H1 (cell line): ENCODE measurements at regions not wholly inside any gene's neighbourhood (a gene's known extent, or its start where the extent isn't known, plus 50 kb on each side); places are given as distances from the start of the nearest gene placed in this dataset.

ENCODE experiments used
- CTCF ChIA-PET: fragments of 300-600 bp; sonication (Branson Sonifier 250); formaldehyde crosslinking; loops from one replicate; lab custom pipeline; 2021; ENCODE audit not compliant: partially characterized antibody; lab: Charles Lee
- POLR2A ChIA-PET: fragments of 300-600 bp; sonication (Branson Sonifier 250); formaldehyde crosslinking; loops from one replicate; lab custom pipeline; 2021; ENCODE audit warnings: inconsistent platforms; ENCODE audit not compliant: partially characterized antibody; lab: Charles Lee
- DNase-seq, 2 experiments: peaks; one replicate each; pipeline versions ENCODE4 v3.0.0 to v3.0.0-alpha.2; 2010 to 2022; ENCODE audit warnings: low spot score in 2 of 2, low read depth in 1 of 2, mixed read lengths in 1 of 2
- FAIRE-seq: peaks from 2 replicates; lab custom pipeline; 2011; peaks lifted over from hg19 to GRCh38; lab: Jason Lieb, UNC
- H2AFZ ChIP-seq: 2 replicates; pipeline ENCODE4 v1.8.1; 2012; ENCODE audit warnings: low read length, inconsistent platforms
- H2AK5ac ChIP-seq: 2 replicates; pipeline ENCODE4 v1.6.1; 2013; ENCODE audit warnings: low read depth, low read length
- H2BK120ac ChIP-seq: replicated peaks from 2 replicates; pipeline ENCODE3; 2013; ENCODE audit warnings: low read depth, low read length, inconsistent platforms
- H2BK12ac ChIP-seq: 2 replicates; pipeline ENCODE4 v1.6.1; 2013; ENCODE audit warnings: low read depth, low read length
- H2BK15ac ChIP-seq: 2 replicates; pipeline ENCODE4 v1.6.1; 2013; ENCODE audit warnings: low read length
- H2BK20ac ChIP-seq: 2 replicates; pipeline ENCODE4 v1.6.1; 2013; ENCODE audit warnings: low read length
- H2BK5ac ChIP-seq: 2 replicates; pipeline ENCODE4 v1.6.1; 2013; ENCODE audit warnings: low read depth, low read length
- H3K14ac ChIP-seq: 2 replicates; pipeline ENCODE4 v1.6.1; 2013; ENCODE audit warnings: inconsistent platforms; ENCODE audit not compliant: insufficient read length
- H3K18ac ChIP-seq: 2 replicates; pipeline ENCODE4 v1.6.1; 2013; ENCODE audit warnings: low read length; ENCODE audit errors: extremely low read depth
- H3K23ac ChIP-seq: 2 replicates; pipeline ENCODE4 v1.6.1; 2013; ENCODE audit warnings: inconsistent platforms; ENCODE audit not compliant: insufficient read length
- H3K23me2 ChIP-seq: 2 replicates; pipeline ENCODE4 v1.6.1; 2013; ENCODE audit warnings: low read depth, low read length
- H3K27ac ChIP-seq: 2 replicates; pipeline ENCODE4 v1.6.1; 2011; ENCODE audit warnings: low read depth, low read length, inconsistent platforms
- H3K27me3 ChIP-seq, 4 experiments: replicated peaks in 1 of 4; 1 replicate in 1 of 4; 2 replicates in 3 of 4; pipeline versions ENCODE4 v1.6.1 to v1.8.1; 2011 to 2013; ENCODE audit warnings: low read length in 3 of 4, mild to moderate bottlenecking in 3 of 4, inconsistent platforms in 2 of 4, mixed read lengths in 2 of 4, moderate library complexity in 1 of 4; ENCODE audit not compliant: control insufficient read depth in 3 of 4, insufficient read depth in 3 of 4; ENCODE audit errors: extremely low read depth in 1 of 4
- H3K36me3 ChIP-seq, 4 experiments: 2 replicates each; pipeline versions ENCODE4 v1.6.1 to v1.8.1; 2011 to 2013; ENCODE audit warnings: mild to moderate bottlenecking in 4 of 4, low read length in 3 of 4, moderate library complexity in 2 of 4, control low read depth in 1 of 4, inconsistent platforms in 1 of 4; ENCODE audit not compliant: insufficient read depth in 4 of 4, control insufficient read depth in 2 of 4
- H3K4ac ChIP-seq: replicated peaks from 2 replicates; pipeline ENCODE3; 2013; ENCODE audit warnings: low read length, low read depth, mixed read lengths, inconsistent platforms; ENCODE audit not compliant: insufficient read length
- H3K4me1 ChIP-seq, 4 experiments: replicated peaks in 1 of 4; 1 replicate in 1 of 4; 2 replicates in 3 of 4; pipeline versions ENCODE4 v1.6.1 to v1.8.1; 2011 to 2013; ENCODE audit warnings: low read length in 3 of 4, inconsistent platforms in 2 of 4, mixed read lengths in 1 of 4; ENCODE audit not compliant: insufficient read depth in 4 of 4, control insufficient read depth in 3 of 4
- H3K4me2 ChIP-seq, 2 experiments: 2 replicates each; pipeline versions ENCODE4 v1.6.1 to v1.8.1; 2011 to 2013; ENCODE audit warnings: low read depth in 2 of 2, low read length in 2 of 2, control low read depth in 1 of 2, inconsistent platforms in 1 of 2, mild to moderate bottlenecking in 1 of 2; ENCODE audit not compliant: insufficient read depth in 1 of 2
- H3K4me3 ChIP-seq, 4 experiments: fragments of 200-600, 300-600 bp in 1 of 4; sonication (generic), shearing (Covaris generic), sonication (Bioruptor Twin) in 1 of 4; 2 replicates each; pipeline versions ENCODE4 v1.5.1 to v1.8.1; 2011 to 2016; ENCODE audit warnings: low read length in 4 of 4, low read depth in 3 of 4, control low read depth in 2 of 4, inconsistent platforms in 2 of 4, mild to moderate bottlenecking in 2 of 4, mixed read lengths in 1 of 4, moderate library complexity in 1 of 4; ENCODE audit not compliant: insufficient read depth in 2 of 4; ENCODE audit errors: extremely low read depth in 1 of 4
- H3K56ac ChIP-seq: replicated peaks from 2 replicates; pipeline ENCODE3; 2013; ENCODE audit warnings: low read depth, mild to moderate bottlenecking, mixed read lengths, low read length, inconsistent platforms; ENCODE audit not compliant: insufficient read length
- H3K79me1 ChIP-seq: 2 replicates; pipeline ENCODE4 v1.6.1; 2013; ENCODE audit warnings: low read depth, low read length, control low read depth
- H3K79me2 ChIP-seq, 2 experiments: 2 replicates each; pipeline versions ENCODE4 v1.6.1 to v1.8.1; 2012 to 2013; ENCODE audit warnings: low read length in 2 of 2, mild to moderate bottlenecking in 2 of 2, inconsistent platforms in 1 of 2; ENCODE audit not compliant: insufficient read depth in 2 of 2, control insufficient read depth in 1 of 2
- H3K9ac ChIP-seq, 4 experiments: replicated peaks in 1 of 4; 1 replicate in 1 of 4; 2 replicates in 3 of 4; pipeline versions ENCODE4 v1.6.1 to v1.8.1; 2011 to 2013; ENCODE audit warnings: low read depth in 3 of 4, low read length in 3 of 4, control low read depth in 2 of 4, mild to moderate bottlenecking in 2 of 4, moderate library complexity in 2 of 4, inconsistent platforms in 1 of 4; ENCODE audit errors: extremely low read depth in 1 of 4
- H3K9me3 ChIP-seq, 2 experiments: 2 replicates each; pipeline versions ENCODE4 v1.6.1 to v1.8.1; 2012 to 2013; ENCODE audit warnings: mild to moderate bottlenecking in 2 of 2, moderate library complexity in 2 of 2, control low read depth in 1 of 2, inconsistent platforms in 1 of 2, low read depth in 1 of 2, low read length in 1 of 2, mixed read lengths in 1 of 2; ENCODE audit not compliant: insufficient read depth in 2 of 2
- H4K20me1 ChIP-seq, 2 experiments: replicated peaks in 1 of 2; 2 replicates each; pipeline versions ENCODE3 to v1.8.1; 2011 to 2013; ENCODE audit warnings: inconsistent platforms in 2 of 2, low read length in 2 of 2, mild to moderate bottlenecking in 1 of 2; ENCODE audit not compliant: insufficient read depth in 2 of 2, control insufficient read depth in 1 of 2
- H4K5ac ChIP-seq: 2 replicates; pipeline ENCODE4 v1.6.1; 2013; ENCODE audit warnings: low read length, low read depth, mixed read lengths, inconsistent platforms; ENCODE audit not compliant: insufficient read length
- H4K8ac ChIP-seq: 2 replicates; pipeline ENCODE4 v1.8.0; 2013; ENCODE audit warnings: mild to moderate bottlenecking, moderate library complexity, low read length, inconsistent platforms; ENCODE audit not compliant: insufficient read depth; ENCODE audit errors: extremely low read depth
- H4K91ac ChIP-seq: replicated peaks from 2 replicates; pipeline ENCODE3; 2013; ENCODE audit warnings: low read length, mixed read lengths, inconsistent platforms; ENCODE audit not compliant: insufficient read length
- ASH2L ChIP-seq: fragments of 200-600, 300-600 bp; sonication (generic); IDR thresholded peaks from one replicate; pipeline ENCODE4 v1.7.1; 2017; ENCODE audit warnings: low read length
- CEBPB ChIP-seq: IDR thresholded peaks from 2 replicates; pipeline ENCODE4 v1.6.1; 2012; ENCODE audit warnings: low read depth, low read length
- CREB1 ChIP-seq: IDR thresholded peaks from 2 replicates; pipeline ENCODE4 v1.6.1; 2012; ENCODE audit warnings: inconsistent platforms
- HDAC2 ChIP-seq, 2 experiments: fragments of 300-600 bp in 1 of 2; sonication (generic) in 1 of 2; IDR thresholded peaks; 2 replicates each; pipeline ENCODE4 v1.6.1; 2011 to 2012; ENCODE audit warnings: low read depth in 2 of 2, low read length in 2 of 2, mild to moderate bottlenecking in 2 of 2, moderate library complexity in 2 of 2, borderline replicate concordance in 1 of 2, inconsistent platforms in 1 of 2
- HDAC6 ChIP-seq: IDR thresholded peaks from one replicate; pipeline ENCODE4 v1.7.1; 2012; ENCODE audit warnings: low read depth, mild to moderate bottlenecking, inconsistent platforms, low read length, moderate library complexity
- POU5F1 ChIP-seq: IDR thresholded peaks from 2 replicates; pipeline ENCODE4 v1.6.1; 2011; ENCODE audit warnings: low read depth, mild to moderate bottlenecking, low read length, moderate library complexity
- SAP30 ChIP-seq: fragments of 300-600 bp; sonication (generic); IDR thresholded peaks from 2 replicates; pipeline ENCODE4 v1.7.1; 2012; ENCODE audit warnings: low read length, moderate library complexity, mild to moderate bottlenecking, inconsistent platforms; ENCODE audit not compliant: insufficient read depth, insufficient replicate concordance
- SIRT6 ChIP-seq: IDR thresholded peaks from one replicate; pipeline ENCODE4 v1.7.1; 2012; ENCODE audit warnings: low read length, inconsistent platforms
- SP1 ChIP-seq: IDR thresholded peaks from 2 replicates; pipeline ENCODE4 v1.6.1; 2011; ENCODE audit warnings: low read depth, low read length
- SP2 ChIP-seq: IDR thresholded peaks from 2 replicates; pipeline ENCODE4 v1.6.1; 2012; ENCODE audit warnings: mild to moderate bottlenecking, low read length, inconsistent platforms
- SP4 ChIP-seq: IDR thresholded peaks from 2 replicates; pipeline ENCODE4 v1.6.1; 2012; ENCODE audit warnings: low read length, inconsistent platforms
- TAF1 ChIP-seq: IDR thresholded peaks from 2 replicates; pipeline ENCODE4 v1.6.1; 2011; ENCODE audit warnings: mild to moderate bottlenecking, low read depth, low read length
- WGBS, 2 experiments: shearing (Covaris generic) in 1 of 2; methylation state at CpG; one replicate each; pipeline versions ENCODE4 v1.1.6 to v1.1.7; 2013 to 2015; ENCODE audit warnings: low lambda C conversion rate in 2 of 2, mixed read lengths in 2 of 2, inconsistent platforms in 1 of 2, low coverage in 1 of 2, missing lambda C conversion rate in 1 of 2; ENCODE audit not compliant: insufficient replicate concordance in 2 of 2, insufficient coverage in 1 of 2, insufficient read length in 1 of 2; ENCODE audit errors: extremely low coverage in 1 of 2, missing lambda C conversion rate in 1 of 2; 5-methylcytosine and 5-hydroxymethylcytosine counted together

DNA sequence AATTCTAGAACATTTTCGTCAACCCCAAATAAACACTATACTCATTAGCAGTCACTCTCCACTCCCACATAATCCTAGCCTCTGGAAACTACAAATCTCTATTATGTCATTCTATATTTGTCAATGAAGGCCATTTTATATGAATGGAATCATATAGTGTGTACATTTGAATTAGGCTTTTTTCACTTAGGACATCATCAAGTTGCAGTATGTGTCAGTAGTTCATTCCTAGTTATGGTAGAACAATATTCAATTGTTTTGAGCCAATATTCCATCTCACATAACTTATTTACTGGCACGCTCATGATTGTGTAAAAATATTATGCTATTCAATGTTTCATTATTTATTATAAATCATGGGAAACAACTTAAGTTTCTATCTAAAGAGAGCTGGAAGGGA is 1610.4 kb upstream of the MIR17HG start:
- no peak overlapping the region for H3K14ac ChIP-seq
- no peak overlapping the region for H3K18ac ChIP-seq
- no peak for FAIRE-seq
- H3K36me3 ChIP-seq: no peaks in the 10 kb centered on the region
- no peaks in the 10 kb centered on the region for H3K79me2 ChIP-seq
- no peaks in the 10 kb centered on the region for H3K79me1 ChIP-seq
- no peak overlapping the region for H2AFZ ChIP-seq
- no peak overlapping the region for H2BK20ac ChIP-seq
- H2BK12ac ChIP-seq: no peak overlapping the region
- no peak overlapping the region for H4K91ac ChIP-seq
- H3K23ac ChIP-seq: no peak overlapping the region
- H3K9me3 ChIP-seq: no peaks in the 10 kb centered on the region
- TF ChIP-seq HDAC6 (no peak), POU5F1 (no peak), SP2 (no peak), CEBPB (no peak), CREB1 (no peak), ASH2L (no peak), TAF1 (no peak), SAP30 (no peak), SP1 (no peak), SIRT6 (no peak), SP4 (no peak), HDAC2 (IDR thresholded peaks at IDR 0.05; ENCODE audit: borderline replicate concordance in 1 of 2, low read depth in 2 of 2, low read length in 2 of 2) (no peak)
- H4K5ac ChIP-seq: no peak overlapping the region
- H4K20me1 ChIP-seq: no peaks in the 10 kb centered on the region
- no peak overlapping the region for H2BK120ac ChIP-seq
- no peak overlapping the region for H3K56ac ChIP-seq
- H4K8ac ChIP-seq: no peak overlapping the region
- no peak overlapping the region for H2AK5ac ChIP-seq
- no peak overlapping the region for H3K27ac ChIP-seq
- no peak for DNase-seq
- H3K4me2 ChIP-seq: no peak overlapping the region
- ChIA-PET POLR2A (no interaction called here), CTCF (no interaction called here)
- no peaks in the 10 kb centered on the region for H3K23me2 ChIP-seq
- H3K9ac ChIP-seq: no peak overlapping the region
- H3K4ac ChIP-seq: no peak overlapping the region
- H3K4me1 ChIP-seq: no peaks in the 10 kb centered on the region
- H2BK15ac ChIP-seq: no peak overlapping the region
- WGBS, 2 experiments: 92% methylated on average over 2 of the region's 2 CpGs; no CpG with 5 or more reads in 1 of the 2 experiments
- no peak overlapping the region for H2BK5ac ChIP-seq
- H3K27me3 ChIP-seq: no peaks in the 10 kb centered on the region
- no peak overlapping the region for H3K4me3 ChIP-seq
